ENCODE measurements at regions not wholly inside any gene's neighbourhood (a gene's known extent, or its start where the extent isn't known, plus 50 kb on each side); places are given as distances from the start of the nearest gene placed in this dataset.

- no peak for DNase-seq (ENCODE audit: low read depth, low spot score)
These were observed 133.5 kb upstream of the TMCC3 start for GRCh38 chr12:94783862-94784261.

GRCh38 chr12:94783343-94783742, 133.0 kb upstream of the TMCC3 start:
- no peak for DNase-seq (ENCODE audit: low read depth, low spot score)

GRCh38 chr12:94781835-94782234, 131.5 kb upstream of the TMCC3 start:
- DNase-seq (ENCODE audit: low read depth, low spot score) = no peak

GRCh38 chr12:94779485-94779884, 129.1 kb upstream of the TMCC3 start:
- DNase-seq (ENCODE audit: low read depth, low spot score) = no peak

- no peak for DNase-seq (ENCODE audit: low read depth, low spot score)
These were observed 127.6 kb upstream of the TMCC3 start for GRCh38 chr12:94777936-94778335.

- no peak for DNase-seq (ENCODE audit: low read depth, low spot score)
These were observed 125.4 kb upstream of the TMCC3 start for GRCh38 chr12:94775710-94776109.

GRCh38 chr12:94771741-94772140, 121.4 kb upstream of the TMCC3 start:
- no peak for DNase-seq (ENCODE audit: low read depth, low spot score)

GRCh38 chr12:94771199-94771598, 120.8 kb upstream of the TMCC3 start:
- DNase-seq (ENCODE audit: low read depth, low spot score) = no peak

- DNase-seq (ENCODE audit: low read depth, low spot score) = no peak
These were observed 120.4 kb upstream of the TMCC3 start for GRCh38 chr12:94770791-94771190.

- DNase-seq (ENCODE audit: low read depth, low spot score) = no peak
These were observed 119.7 kb upstream of the TMCC3 start for GRCh38 chr12:94769776-94770759.

GRCh38 chr12:94769047-94769420, 118.7 kb upstream of the TMCC3 start:
- no peak for DNase-seq (ENCODE audit: low read depth, low spot score)

GRCh38 chr12:94768398-94769046, 118.2 kb upstream of the TMCC3 start:
- DNase-seq (ENCODE audit: low read depth, low spot score) = no peak

- DNase-seq (ENCODE audit: low read depth, low spot score) = no peak
These were observed 117.6 kb upstream of the TMCC3 start for GRCh38 chr12:94767956-94768355.

GRCh38 chr12:94766397-94766796, 116.0 kb upstream of the TMCC3 start:
- no peak for DNase-seq (ENCODE audit: low read depth, low spot score)

GRCh38 chr12:94763462-94763861, 113.1 kb upstream of the TMCC3 start:
- no peak for DNase-seq (ENCODE audit: low read depth, low spot score)

- DNase-seq (ENCODE audit: low read depth, low spot score) = no peak
These were observed 112.6 kb upstream of the TMCC3 start for GRCh38 chr12:94762943-94763342.

- no peak for DNase-seq (ENCODE audit: low read depth, low spot score)
These were observed 112.0 kb upstream of the TMCC3 start for GRCh38 chr12:94762259-94762942.

GRCh38 chr12:94761559-94761958, 111.2 kb upstream of the TMCC3 start:
- no peak for DNase-seq (ENCODE audit: low read depth, low spot score)

GRCh38 chr12:94760786-94761185, 110.4 kb upstream of the TMCC3 start:
- DNase-seq (ENCODE audit: low read depth, low spot score) = no peak

- DNase-seq (ENCODE audit: low read depth, low spot score) = no peak
These were observed 106.4 kb upstream of the TMCC3 start for GRCh38 chr12:94756789-94757188.

GRCh38 chr12:94755598-94755997, 105.2 kb upstream of the TMCC3 start:
- DNase-seq (ENCODE audit: low read depth, low spot score) = no peak

GRCh38 chr12:94754653-94755052, 104.3 kb upstream of the TMCC3 start:
- no peak for DNase-seq (ENCODE audit: low read depth, low spot score)
